Chondrocyte (in vitro differentiated cells): ENCODE measurements at regions not wholly inside any gene's neighbourhood (a gene's known extent, or its start where the extent isn't known, plus 50 kb on each side); places are given as distances from the start of the nearest gene placed in this dataset.

ENCODE experiments used
- DNase-seq: peaks from one replicate; pipeline ENCODE4 v3.0.0; 2021; ENCODE audit warnings: mixed read lengths, low spot score
- H3K27ac Mint-ChIP-seq: one replicate; pipeline ENCODE4 v1.8.0; 2021; ENCODE audit warnings: mild to moderate bottlenecking, moderate library complexity, mixed read lengths; ENCODE audit not compliant: unreplicated experiment
- H3K27me3 Mint-ChIP-seq: 2 replicates; pipeline ENCODE4 v1.8.0; 2021; ENCODE audit warnings: low read depth, mixed read lengths
- H3K36me3 Mint-ChIP-seq: 2 replicates; pipeline ENCODE4 v1.8.0; 2021; ENCODE audit warnings: low read depth, mixed read lengths
- H3K4me1 Mint-ChIP-seq: 2 replicates; pipeline ENCODE4 v1.8.0; 2021; ENCODE audit warnings: low read depth, mild to moderate bottlenecking, mixed read lengths
- H3K4me3 Mint-ChIP-seq: one replicate; pipeline ENCODE4 v1.8.0; 2021; ENCODE audit warnings: mild to moderate bottlenecking, moderate library complexity, mixed read lengths; ENCODE audit not compliant: unreplicated experiment
- H3K9me3 Mint-ChIP-seq: 2 replicates; pipeline ENCODE4 v1.8.0; 2021; ENCODE audit warnings: low read depth, mixed read lengths
- TF ChIP-seq, protein P1 (sequence below): fragments of 200-600 bp; sonication (generic); IDR thresholded peaks from 2 replicates; pipeline ENCODE4 v1.5.0; 2021; ENCODE audit warnings: antibody characterized with exemption, mild to moderate bottlenecking, moderate library complexity

DNA sequence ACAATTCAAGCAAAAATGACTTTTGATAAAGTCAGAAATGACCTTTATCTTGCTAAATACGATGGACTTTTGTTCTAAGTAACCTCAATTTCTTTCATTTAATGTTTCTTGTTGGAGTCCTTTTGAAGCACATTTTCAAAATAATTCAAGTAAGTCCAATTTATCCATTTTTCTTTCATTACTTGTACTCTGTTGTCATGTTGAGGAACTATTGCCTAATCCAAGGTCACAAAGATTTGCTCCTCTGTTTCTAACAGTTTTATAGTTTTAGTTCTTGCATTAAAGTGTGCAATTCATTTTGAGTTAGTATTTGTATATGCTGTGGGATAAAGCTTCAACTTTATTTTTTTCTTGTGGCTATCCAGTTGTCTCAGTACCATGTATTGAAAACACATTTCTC lies 66.7 kb downstream of the CCER1 start:
- H3K27ac Mint-ChIP-seq: no peak overlapping the region
- no peaks in the 10 kb centered on the region for H3K27me3 Mint-ChIP-seq
- H3K4me1 Mint-ChIP-seq: no peaks in the 10 kb centered on the region
- peaks cover 8% of the 10 kb centered on the region for H3K9me3 Mint-ChIP-seq
- DNase-seq: no peak
- no peaks in the 10 kb centered on the region for H3K36me3 Mint-ChIP-seq
- H3K4me3 Mint-ChIP-seq: no peak overlapping the region
- TF ChIP-seq, protein P1, sequence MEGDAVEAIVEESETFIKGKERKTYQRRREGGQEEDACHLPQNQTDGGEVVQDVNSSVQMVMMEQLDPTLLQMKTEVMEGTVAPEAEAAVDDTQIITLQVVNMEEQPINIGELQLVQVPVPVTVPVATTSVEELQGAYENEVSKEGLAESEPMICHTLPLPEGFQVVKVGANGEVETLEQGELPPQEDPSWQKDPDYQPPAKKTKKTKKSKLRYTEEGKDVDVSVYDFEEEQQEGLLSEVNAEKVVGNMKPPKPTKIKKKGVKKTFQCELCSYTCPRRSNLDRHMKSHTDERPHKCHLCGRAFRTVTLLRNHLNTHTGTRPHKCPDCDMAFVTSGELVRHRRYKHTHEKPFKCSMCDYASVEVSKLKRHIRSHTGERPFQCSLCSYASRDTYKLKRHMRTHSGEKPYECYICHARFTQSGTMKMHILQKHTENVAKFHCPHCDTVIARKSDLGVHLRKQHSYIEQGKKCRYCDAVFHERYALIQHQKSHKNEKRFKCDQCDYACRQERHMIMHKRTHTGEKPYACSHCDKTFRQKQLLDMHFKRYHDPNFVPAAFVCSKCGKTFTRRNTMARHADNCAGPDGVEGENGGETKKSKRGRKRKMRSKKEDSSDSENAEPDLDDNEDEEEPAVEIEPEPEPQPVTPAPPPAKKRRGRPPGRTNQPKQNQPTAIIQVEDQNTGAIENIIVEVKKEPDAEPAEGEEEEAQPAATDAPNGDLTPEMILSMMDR: no peak

GRCh38 chr12:90883456-90883855 lies 71.5 kb downstream of the CCER1 start:
- DNase-seq: no peak
- no peak overlapping the region for H3K27ac Mint-ChIP-seq
- H3K9me3 Mint-ChIP-seq: peaks cover 3% of the 10 kb centered on the region
- no peak overlapping the region for H3K4me3 Mint-ChIP-seq
- no peaks in the 10 kb centered on the region for H3K36me3 Mint-ChIP-seq
- no peaks in the 10 kb centered on the region for H3K27me3 Mint-ChIP-seq
- H3K4me1 Mint-ChIP-seq: no peaks in the 10 kb centered on the region
- TF ChIP-seq, protein P1: no peak

DNA sequence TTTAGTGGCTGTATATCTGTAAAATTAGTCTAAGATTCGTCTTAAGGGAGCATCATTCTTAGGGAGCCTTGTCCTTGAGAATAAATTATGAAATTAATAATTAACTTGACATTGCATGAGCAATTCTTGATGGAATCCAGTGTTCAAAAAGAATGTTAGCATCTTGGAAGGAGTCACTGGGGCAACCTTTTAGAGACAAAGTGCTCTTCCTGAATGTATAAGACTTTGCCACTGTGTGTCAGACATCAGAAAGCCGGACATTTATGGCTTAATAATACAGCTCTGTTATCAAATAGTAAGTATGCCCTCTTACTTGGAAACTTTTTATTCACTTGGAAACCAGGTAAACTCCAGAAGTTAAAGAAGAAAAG lies 83.3 kb downstream of the CCER1 start:
- peaks cover 7% of the 10 kb centered on the region for H3K9me3 Mint-ChIP-seq

DNA sequence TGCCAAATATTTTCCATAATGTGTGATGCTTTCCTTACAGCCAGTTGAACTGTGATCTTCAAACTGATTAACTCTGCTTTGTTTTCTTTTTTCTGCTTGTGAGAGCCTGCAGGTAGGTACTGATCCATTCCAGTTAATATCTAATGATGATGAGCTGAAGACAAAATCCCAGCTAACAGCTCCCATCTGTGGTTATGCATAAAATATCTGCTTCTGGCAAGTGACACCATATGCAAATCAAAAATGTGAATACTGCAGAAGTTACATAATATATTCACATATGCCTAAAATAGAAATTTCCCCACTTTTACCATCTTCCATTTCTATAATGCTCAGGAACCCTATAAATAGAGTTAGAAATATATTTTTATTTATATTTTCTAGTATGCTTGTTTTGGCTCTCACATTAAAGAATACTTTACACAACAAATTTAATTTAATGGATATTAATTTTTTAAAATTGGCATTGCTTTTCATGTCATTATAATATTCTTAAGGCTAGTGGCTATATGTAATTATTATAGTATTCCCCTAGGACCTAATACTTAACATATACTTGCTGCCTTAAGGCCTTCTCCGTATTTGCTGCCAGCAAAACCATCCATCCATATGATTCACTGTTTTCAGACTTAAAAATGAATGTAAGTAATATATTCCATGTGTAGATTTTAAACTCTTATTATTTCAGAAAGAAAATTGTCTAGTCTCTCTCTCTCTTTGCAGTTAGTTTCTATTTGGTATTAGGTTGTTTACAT lies 83.8 kb downstream of the CCER1 start:
- Mint-ChIP-seq H3K4me1 (no peaks in the 10 kb centered on the region), H3K27ac (no peak overlapping the region), H3K9me3 (peaks cover 5% of the 10 kb centered on the region), H3K27me3 (no peaks in the 10 kb centered on the region), H3K4me3 (no peak overlapping the region), H3K36me3 (no peaks in the 10 kb centered on the region)
- no peak for DNase-seq
- TF ChIP-seq, protein P1: no peak

More for the DNA sequence above, 83.3 kb downstream of the CCER1 start:
- H3K27ac Mint-ChIP-seq: no peak overlapping the region
- no peak for DNase-seq
- H3K4me3 Mint-ChIP-seq: no peak overlapping the region
- H3K27me3 Mint-ChIP-seq: no peaks in the 10 kb centered on the region
- no peaks in the 10 kb centered on the region for H3K36me3 Mint-ChIP-seq
- no peaks in the 10 kb centered on the region for H3K4me1 Mint-ChIP-seq
- TF ChIP-seq, protein P1: no peak

GRCh38 chr12:90868626-90869025 lies 86.3 kb downstream of the CCER1 start:
- Mint-ChIP-seq H3K36me3 (no peaks in the 10 kb centered on the region), H3K27me3 (no peaks in the 10 kb centered on the region), H3K27ac (no peak overlapping the region), H3K9me3 (no peaks in the 10 kb centered on the region), H3K4me1 (no peaks in the 10 kb centered on the region), H3K4me3 (no peak overlapping the region)
- TF ChIP-seq, protein P1: no peak
- no peak for DNase-seq
